Kidney (tissue), 13 donors: ENCODE measurements at regions not wholly inside any gene's neighbourhood (a gene's known extent, or its start where the extent isn't known, plus 50 kb on each side); places are given as distances from the start of the nearest gene placed in this dataset.

Source experiments
- DNase-seq, 5 donors: peaks; one replicate each; pipeline ENCODE4 v3.0.0-alpha.2; 2013 to 2020
- FAIRE-seq: peaks from 2 replicates; lab custom pipeline; 2012; peaks lifted over from hg19 to GRCh38; lab: Jason Lieb, UNC
- H3K27ac ChIP-seq, 2 donors: one replicate each; pipeline ENCODE4 v1.7.0; 2013; ENCODE audit warnings: low read depth in 2 of 2, low read length in 2 of 2, inconsistent platforms in 1 of 2
- H3K27me3 ChIP-seq: one replicate; pipeline ENCODE4 v1.7.1; 2013; ENCODE audit warnings: low read length, inconsistent platforms; ENCODE audit not compliant: control insufficient read depth, insufficient read depth
- H3K36me3 ChIP-seq, 3 donors: one replicate each; pipeline versions ENCODE4 v1.7.0 to v1.7.1; 2013; ENCODE audit warnings: low read length in 3 of 3, control low read depth in 1 of 3, inconsistent platforms in 1 of 3; ENCODE audit not compliant: insufficient read depth in 3 of 3, control insufficient read depth in 2 of 3
- H3K4me1 ChIP-seq, 3 donors: one replicate each; pipeline versions ENCODE4 v1.7.0 to v1.7.1; 2013; ENCODE audit warnings: low read length in 3 of 3, inconsistent platforms in 1 of 3, low read depth in 1 of 3; ENCODE audit not compliant: control insufficient read depth in 2 of 3, insufficient read depth in 2 of 3
- H3K4me3 ChIP-seq, 3 donors: one replicate each; pipeline versions ENCODE4 v1.7.0 to v1.8.1; 2013; ENCODE audit warnings: low read length in 3 of 3, control low read depth in 1 of 3, inconsistent platforms in 1 of 3
- H3K9ac ChIP-seq, 3 donors: one replicate each; pipeline versions ENCODE4 v1.7.0 to v1.7.1; 2013; ENCODE audit warnings: low read length in 3 of 3, control low read depth in 1 of 3, inconsistent platforms in 1 of 3
- H3K9me3 ChIP-seq, 3 donors: one replicate each; pipeline versions ENCODE4 v1.7.0 to v1.7.1; 2013; ENCODE audit warnings: low read length in 3 of 3, control low read depth in 1 of 3, inconsistent platforms in 1 of 3; ENCODE audit not compliant: control insufficient read depth in 2 of 3, insufficient read depth in 1 of 3
- intact Hi-C: fragments of 100-400 bp; cut with DNase I; formaldehyde crosslinking; loops from one replicate; pipeline ENCODE4 v1.11.1; 2022
- TF ChIP-seq, protein P1 (sequence below): IDR thresholded peaks from 3 replicates; pipeline ENCODE4 v1.5.1; 2012; ENCODE audit warnings: mild to moderate bottlenecking, moderate library complexity, borderline replicate concordance; ENCODE audit not compliant: insufficient read depth; ENCODE audit errors: extremely low read depth
- donor health status: control.
- donor health status: control.
- donor health status: control.
- donor health status: control.
- donor health status: control.
- donor health status: DM: yes; HTN: yes; CAD: no.
- donor health status: Normal renal cell carcinoma (clear cell type).

DNA sequence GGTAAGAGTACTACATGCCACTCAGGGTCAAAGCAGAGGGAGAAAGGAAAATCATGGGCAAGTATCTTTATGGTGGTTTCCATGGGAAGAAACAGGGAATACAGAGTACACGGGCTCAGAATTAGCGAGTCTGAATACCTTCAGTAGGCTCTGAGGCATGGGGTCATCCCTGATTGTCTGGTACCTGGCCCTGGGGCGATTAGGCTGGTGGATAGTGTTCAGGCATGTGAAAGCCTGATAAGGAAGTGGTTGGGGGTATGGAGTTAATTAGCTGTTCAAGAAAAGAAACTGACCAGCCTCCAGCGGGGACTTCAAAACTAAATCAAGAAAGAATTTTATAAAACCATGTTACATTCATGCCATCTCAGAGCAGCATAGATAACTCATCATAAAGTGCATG, 518.8 kb downstream of the RAB28 start:
- intact Hi-C loops = no loop called here
- Histone ChIP-seq H3K27me3 (no peaks in the 10 kb centered on the region), H3K4me3 (no peak overlapping the region), H3K27ac (no peak overlapping the region), H3K9me3 (no peaks in the 10 kb centered on the region), H3K4me1 (no peaks in the 10 kb centered on the region), H3K9ac (no peak overlapping the region), H3K36me3 (no peaks in the 10 kb centered on the region)
- DNase-seq (no peak), FAIRE-seq (no peak)
- TF ChIP-seq, protein P1, sequence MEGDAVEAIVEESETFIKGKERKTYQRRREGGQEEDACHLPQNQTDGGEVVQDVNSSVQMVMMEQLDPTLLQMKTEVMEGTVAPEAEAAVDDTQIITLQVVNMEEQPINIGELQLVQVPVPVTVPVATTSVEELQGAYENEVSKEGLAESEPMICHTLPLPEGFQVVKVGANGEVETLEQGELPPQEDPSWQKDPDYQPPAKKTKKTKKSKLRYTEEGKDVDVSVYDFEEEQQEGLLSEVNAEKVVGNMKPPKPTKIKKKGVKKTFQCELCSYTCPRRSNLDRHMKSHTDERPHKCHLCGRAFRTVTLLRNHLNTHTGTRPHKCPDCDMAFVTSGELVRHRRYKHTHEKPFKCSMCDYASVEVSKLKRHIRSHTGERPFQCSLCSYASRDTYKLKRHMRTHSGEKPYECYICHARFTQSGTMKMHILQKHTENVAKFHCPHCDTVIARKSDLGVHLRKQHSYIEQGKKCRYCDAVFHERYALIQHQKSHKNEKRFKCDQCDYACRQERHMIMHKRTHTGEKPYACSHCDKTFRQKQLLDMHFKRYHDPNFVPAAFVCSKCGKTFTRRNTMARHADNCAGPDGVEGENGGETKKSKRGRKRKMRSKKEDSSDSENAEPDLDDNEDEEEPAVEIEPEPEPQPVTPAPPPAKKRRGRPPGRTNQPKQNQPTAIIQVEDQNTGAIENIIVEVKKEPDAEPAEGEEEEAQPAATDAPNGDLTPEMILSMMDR = no peak

- H3K9ac ChIP-seq = no peak overlapping the region
- H3K4me1 ChIP-seq = no peaks in the 10 kb centered on the region
- H3K36me3 ChIP-seq = no peaks in the 10 kb centered on the region
- H3K9me3 ChIP-seq = no peaks in the 10 kb centered on the region
- H3K4me3 ChIP-seq = no peak overlapping the region
- TF ChIP-seq, protein P1 = no peak
- H3K27me3 ChIP-seq = no peaks in the 10 kb centered on the region
- DNase-seq = no peak
- no peak overlapping the region for H3K27ac ChIP-seq
- no peak for FAIRE-seq
- intact Hi-C loops = no loop called here
These were observed 520.2 kb downstream of the RAB28 start for GRCh38 chr4:12963912-12964311.

DNA sequence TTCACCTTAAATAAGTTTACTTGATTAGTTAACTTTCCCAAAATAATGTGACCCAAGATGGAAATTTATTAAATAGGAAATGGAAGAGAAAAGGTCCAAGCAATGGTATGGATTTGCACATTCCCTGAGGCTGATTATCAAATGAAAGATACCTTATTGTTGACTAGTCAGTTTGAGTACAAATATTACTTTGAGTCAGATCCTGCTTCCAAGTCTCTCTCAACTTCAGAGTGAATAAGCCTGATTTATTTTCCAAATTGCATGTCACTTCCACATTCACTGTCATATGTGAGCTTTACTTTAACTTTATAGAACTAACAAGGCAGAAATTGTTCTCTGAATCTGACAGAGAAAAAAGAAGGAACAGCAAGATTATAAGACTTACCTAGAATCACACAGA, 520.8 kb downstream of the RAB28 start:
- Histone ChIP-seq H3K36me3 (no peaks in the 10 kb centered on the region), H3K9me3 (no peaks in the 10 kb centered on the region), H3K9ac (no peak overlapping the region), H3K27ac (no peak overlapping the region), H3K4me3 (no peak overlapping the region), H3K4me1 (no peaks in the 10 kb centered on the region), H3K27me3 (no peaks in the 10 kb centered on the region)
- intact Hi-C loops = no loop called here
- FAIRE-seq (no peak), DNase-seq (no peak)
- TF ChIP-seq, protein P1 = no peak

- Histone ChIP-seq H3K9me3 (no peaks in the 10 kb centered on the region), H3K27me3 (no peaks in the 10 kb centered on the region), H3K27ac (no peak overlapping the region), H3K4me1 (no peaks in the 10 kb centered on the region), H3K4me3 (no peak overlapping the region), H3K9ac (no peak overlapping the region), H3K36me3 (no peaks in the 10 kb centered on the region)
- DNase-seq (no peak), FAIRE-seq (no peak)
- intact Hi-C loops = no loop called here
- TF ChIP-seq, protein P1 = no peak
These were observed 522.4 kb downstream of the RAB28 start for GRCh38 chr4:12961713-12962112.
